LNCaP clone FGC (cell line): ENCODE measurements at regions not wholly inside any gene's neighbourhood (a gene's known extent, or its start where the extent isn't known, plus 50 kb on each side); places are given as distances from the start of the nearest gene placed in this dataset.

ENCODE experiments used
- DNase-seq: peaks from one replicate; pipeline ENCODE4 v3.0.0-alpha.2; 2011; ENCODE audit warnings: low read depth
- H3K4me3 ChIP-seq: 2 replicates; pipeline ENCODE4 v1.5.1; 2011; ENCODE audit warnings: mild to moderate bottlenecking, low read depth, low read length, control low read depth
- CTCF ChIP-seq: IDR thresholded peaks from 2 replicates; pipeline ENCODE4 v1.5.1; 2012; ENCODE audit warnings: mild to moderate bottlenecking; ENCODE audit not compliant: control insufficient read depth, insufficient read depth; ENCODE audit errors: extremely low read depth

- no peak for TF ChIP-seq CTCF
- DNase-seq, result no peak
- H3K4me3 ChIP-seq, result no peak overlapping the region
Measured at GRCh38 chr15:39400002-39400401, 180.9 kb upstream of the THBS1 start.

DNA sequence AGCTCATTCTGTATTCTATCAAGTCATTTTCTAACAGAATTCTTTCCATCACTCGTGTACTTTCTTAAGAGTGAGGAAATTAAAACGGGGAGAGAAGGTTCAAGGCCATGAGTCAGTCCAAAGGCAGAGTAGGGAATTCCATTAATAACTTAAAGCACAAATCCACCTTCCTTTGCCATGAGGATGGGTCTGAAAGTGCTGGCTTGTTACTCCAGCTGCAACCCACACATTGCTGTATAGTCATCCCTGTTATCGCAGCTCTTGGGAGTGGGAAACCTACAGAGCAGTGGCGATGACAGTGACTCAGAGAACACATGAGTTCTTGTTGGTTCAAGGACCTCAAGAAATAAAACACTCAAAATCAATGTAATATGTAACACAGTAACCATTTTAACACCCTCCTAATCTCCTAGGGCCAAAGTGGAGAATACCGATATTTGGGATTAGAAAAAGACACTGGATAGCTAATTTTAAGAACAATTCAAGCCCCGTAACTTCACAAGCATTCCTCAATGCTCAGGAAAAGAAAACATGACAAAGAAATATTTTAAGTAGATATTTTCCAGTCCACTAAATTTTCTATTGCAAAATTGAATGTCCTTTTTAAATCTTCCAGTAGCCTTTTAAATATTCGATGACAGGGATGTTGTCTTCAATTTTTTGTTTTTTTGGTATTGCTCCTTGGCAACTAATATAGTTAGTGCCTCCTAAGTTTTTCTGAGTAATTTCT, 179.9 kb upstream of the THBS1 start:
- TF ChIP-seq CTCF, result no peak
- H3K4me3 ChIP-seq, result no peak overlapping the region
- DNase-seq, result no peak

- no peak for TF ChIP-seq CTCF
- no peak for DNase-seq
- H3K4me3 ChIP-seq, result no peak overlapping the region
Measured at GRCh38 chr15:39403640-39404117, 177.2 kb upstream of the THBS1 start.

GRCh38 chr15:39404767-39405181, 176.1 kb upstream of the THBS1 start:
- no peak for TF ChIP-seq CTCF
- H3K4me3 ChIP-seq, result no peak overlapping the region
- no peak for DNase-seq

- no peak for DNase-seq
- no peak for TF ChIP-seq CTCF
- no peak overlapping the region for H3K4me3 ChIP-seq
Measured at GRCh38 chr15:39406485-39406884, 174.4 kb upstream of the THBS1 start.

DNA sequence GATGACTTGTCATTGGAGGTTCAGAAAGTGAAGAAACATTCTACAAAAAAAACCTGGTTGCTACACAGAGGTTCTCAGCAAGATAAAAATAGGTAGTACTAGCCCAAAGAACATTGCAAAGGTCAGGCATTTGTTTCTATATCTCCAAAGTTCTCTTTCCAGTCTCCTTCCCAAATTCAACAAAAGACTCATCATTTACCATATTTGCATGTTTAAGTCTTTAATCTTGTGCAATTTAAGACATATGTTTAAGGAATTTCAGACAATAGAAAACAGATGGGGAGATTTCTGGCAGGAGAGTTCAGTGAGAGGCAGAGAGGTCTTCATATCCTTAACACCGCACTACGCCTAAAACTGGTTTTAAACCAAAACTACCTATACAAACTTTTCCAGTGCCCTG, 173.8 kb upstream of the THBS1 start:
- DNase-seq, result no peak
- no peak for TF ChIP-seq CTCF

More for the DNA sequence above, 173.8 kb upstream of the THBS1 start:
- no peak overlapping the region for H3K4me3 ChIP-seq
